Coronary artery (tissue), 2 donors: ENCODE measurements at regions not wholly inside any gene's neighbourhood (a gene's known extent, or its start where the extent isn't known, plus 50 kb on each side); places are given as distances from the start of the nearest gene placed in this dataset.
"Not testable (repeated sequence)": the region's sequence is repeated elsewhere in the genome, so short reads cannot be mapped to it uniquely, and the experiment has no call there.

ENCODE experiments used
- DNase-seq: peaks from one replicate; pipeline ENCODE4 v3.0.0-alpha.2; 2017; ENCODE audit warnings: low spot score
- H3K27ac ChIP-seq, 2 donors: fragments of 200-600 bp; sonication (generic); one replicate each; pipeline ENCODE4 v1.5.1; 2016 to 2019
- H3K4me3 ChIP-seq: fragments of 200-600 bp; sonication (generic); 2 replicates; pipeline ENCODE4 v1.5.1; 2016; ENCODE audit warnings: mild to moderate bottlenecking, moderate library complexity
- CTCF ChIP-seq: fragments of 200-600 bp; sonication (generic); IDR thresholded peaks from one replicate; pipeline ENCODE4 v1.5.1; 2019; ENCODE audit warnings: antibody characterized with exemption

GRCh38 chr20:25867776-25868649 is 171.4 kb upstream of the ZNF337 start:
- TF ChIP-seq CTCF: no peak
- Histone ChIP-seq H3K27ac (peak overlapping the region in 1 of 2 donors; percentile 33), H3K4me3 (peak overlapping the region; percentile 68)
- DNase-seq: peak; percentile 85

GRCh38 chr20:25867015-25867775 is 170.5 kb upstream of the ZNF337 start:
- not testable (repeated sequence) for DNase-seq, H3K27ac ChIP-seq
- peak overlapping the region; percentile 68 for H3K4me3 ChIP-seq

- TF ChIP-seq CTCF: no peak
- H3K27ac ChIP-seq: peak overlapping the region in 1 of 2 donors; percentile 33
- no peak for DNase-seq
- peak overlapping the region; percentile 63 for H3K4me3 ChIP-seq
These were observed 169.3 kb upstream of the ZNF337 start for GRCh38 chr20:25865715-25866656.

- not testable (repeated sequence) for DNase-seq
- Histone ChIP-seq H3K4me3 (peak overlapping the region; percentile 63), H3K27ac (peak overlapping the region in 1 of 2 donors; percentile 33)
These were observed 168.5 kb upstream of the ZNF337 start for GRCh38 chr20:25864963-25865714.

- Histone ChIP-seq H3K4me3 (no peak overlapping the region), H3K27ac (no peak overlapping the region)
- no peak for DNase-seq
- no peak for TF ChIP-seq CTCF
These were observed 167.8 kb upstream of the ZNF337 start for GRCh38 chr20:25864326-25864962.

GRCh38 chr20:25863536-25864325 is 167.1 kb upstream of the ZNF337 start:
- peak overlapping the region in 1 of 2 donors; percentile 60 for H3K27ac ChIP-seq
- no peak for TF ChIP-seq CTCF
- no peak for DNase-seq
- H3K4me3 ChIP-seq: peak overlapping the region; percentile 77

GRCh38 chr20:25862967-25863530 is 166.4 kb upstream of the ZNF337 start:
- H3K4me3 ChIP-seq: peak overlapping the region; percentile 77
- peak; percentile 93 for DNase-seq
- H3K27ac ChIP-seq: peak overlapping the region in 1 of 2 donors; percentile 66
